ENCODE measurements at regions not wholly inside any gene's neighbourhood (a gene's known extent, or its start where the extent isn't known, plus 50 kb on each side); places are given as distances from the start of the nearest gene placed in this dataset.

- H3K27ac ChIP-seq: no peak overlapping the region
- DNase-seq (no peak), ATAC-seq (ENCODE audit: low FRiP score in 2 of 2) (no peak)
- no peaks in the 10 kb centered on the region for H3K4me1 ChIP-seq
- no peaks in the 10 kb centered on the region for H3K27me3 ChIP-seq
- no peak overlapping the region for H3K4me3 ChIP-seq
- TF ChIP-seq, protein P1, sequence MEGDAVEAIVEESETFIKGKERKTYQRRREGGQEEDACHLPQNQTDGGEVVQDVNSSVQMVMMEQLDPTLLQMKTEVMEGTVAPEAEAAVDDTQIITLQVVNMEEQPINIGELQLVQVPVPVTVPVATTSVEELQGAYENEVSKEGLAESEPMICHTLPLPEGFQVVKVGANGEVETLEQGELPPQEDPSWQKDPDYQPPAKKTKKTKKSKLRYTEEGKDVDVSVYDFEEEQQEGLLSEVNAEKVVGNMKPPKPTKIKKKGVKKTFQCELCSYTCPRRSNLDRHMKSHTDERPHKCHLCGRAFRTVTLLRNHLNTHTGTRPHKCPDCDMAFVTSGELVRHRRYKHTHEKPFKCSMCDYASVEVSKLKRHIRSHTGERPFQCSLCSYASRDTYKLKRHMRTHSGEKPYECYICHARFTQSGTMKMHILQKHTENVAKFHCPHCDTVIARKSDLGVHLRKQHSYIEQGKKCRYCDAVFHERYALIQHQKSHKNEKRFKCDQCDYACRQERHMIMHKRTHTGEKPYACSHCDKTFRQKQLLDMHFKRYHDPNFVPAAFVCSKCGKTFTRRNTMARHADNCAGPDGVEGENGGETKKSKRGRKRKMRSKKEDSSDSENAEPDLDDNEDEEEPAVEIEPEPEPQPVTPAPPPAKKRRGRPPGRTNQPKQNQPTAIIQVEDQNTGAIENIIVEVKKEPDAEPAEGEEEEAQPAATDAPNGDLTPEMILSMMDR (IDR thresholded peaks at IDR 0.05): no peak
- no peak for TF ChIP-seq POLR2AphosphoS5 (IDR thresholded peaks at IDR 0.05)
- no peak for TF ChIP-seq POLR2A (IDR thresholded peaks at IDR 0.05)
- TF ChIP-seq EP300 (IDR thresholded peaks at IDR 0.05): no peak
- WGBS, 2 donors: 64 to 89% methylated on average over 2 of the region's 2 CpGs
- H3K36me3 ChIP-seq: no peaks in the 10 kb centered on the region
- no peaks in the 10 kb centered on the region for H3K9me3 ChIP-seq
These were observed 1892.4 kb downstream of the NCAM2 start for GRCh38 chr21:22890656-22891055.

GRCh38 chr21:22892028-22892427, 1893.8 kb downstream of the NCAM2 start:
- DNase-seq: no peak
- Histone ChIP-seq H3K27me3 (no peaks in the 10 kb centered on the region), H3K4me1 (no peaks in the 10 kb centered on the region), H3K4me3 (no peak overlapping the region), H3K27ac (no peak overlapping the region), H3K36me3 (no peaks in the 10 kb centered on the region), H3K9me3 (no peaks in the 10 kb centered on the region)
- TF ChIP-seq POLR2AphosphoS5 (IDR thresholded peaks at IDR 0.05) (no peak), POLR2A (IDR thresholded peaks at IDR 0.05) (no peak), EP300 (IDR thresholded peaks at IDR 0.05) (no peak)
- TF ChIP-seq, protein P1 (IDR thresholded peaks at IDR 0.05): no peak
- WGBS, 2 donors: 45% methylated on average over 2 of the region's 2 CpGs
- ATAC-seq (ENCODE audit: low FRiP score in 2 of 2): no peak

GRCh38 chr21:22892740-22893139, 1894.5 kb downstream of the NCAM2 start:
- no peaks in the 10 kb centered on the region for H3K4me1 ChIP-seq
- no peaks in the 10 kb centered on the region for H3K36me3 ChIP-seq
- H3K9me3 ChIP-seq: no peaks in the 10 kb centered on the region
- H3K27ac ChIP-seq: no peak overlapping the region
- ATAC-seq (ENCODE audit: low FRiP score in 2 of 2) (no peak), DNase-seq (no peak)
- 85 to 94% methylated on average over 1 of the region's 1 CpG for WGBS, 2 donors
- H3K4me3 ChIP-seq: no peak overlapping the region
- TF ChIP-seq EP300 (IDR thresholded peaks at IDR 0.05): no peak
- TF ChIP-seq POLR2AphosphoS5 (IDR thresholded peaks at IDR 0.05): no peak
- TF ChIP-seq POLR2A (IDR thresholded peaks at IDR 0.05): no peak
- TF ChIP-seq, protein P1 (IDR thresholded peaks at IDR 0.05): no peak
- H3K27me3 ChIP-seq: no peaks in the 10 kb centered on the region

DNA sequence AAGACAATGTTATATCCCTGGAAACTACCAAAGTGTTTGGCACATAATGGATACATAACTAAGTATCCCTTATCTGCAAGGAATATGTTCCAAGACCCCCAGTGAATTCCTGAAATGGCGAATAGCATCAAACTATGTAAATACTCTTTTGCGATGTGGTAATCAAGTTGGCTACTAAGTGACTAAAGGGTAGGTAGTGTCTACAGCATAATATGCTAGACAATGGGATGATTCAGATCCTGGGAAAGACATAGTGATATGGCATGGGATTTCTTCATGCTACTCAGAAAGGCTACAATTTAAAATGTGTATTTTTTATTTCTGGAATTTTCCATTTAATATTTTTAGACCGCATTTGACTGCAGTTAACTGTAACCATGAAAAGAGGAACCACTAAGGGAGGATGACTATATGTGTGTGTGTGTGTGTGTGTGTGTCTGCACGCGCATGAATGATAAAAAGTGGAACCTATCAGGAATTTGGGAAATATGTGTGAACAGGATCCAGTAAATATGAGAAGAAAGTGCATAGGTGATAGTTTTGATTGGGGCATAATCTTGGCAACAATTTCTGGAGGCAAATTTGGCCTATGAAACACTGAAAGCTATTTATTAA, 1899.9 kb downstream of the NCAM2 start:
- 77 to 80% methylated on average over 5 of the region's 5 CpGs for WGBS, 2 donors
- H3K9me3 ChIP-seq: no peaks in the 10 kb centered on the region
- DNase-seq: no peak
- no peak overlapping the region for H3K27ac ChIP-seq
- H3K4me3 ChIP-seq: no peak overlapping the region
- no peaks in the 10 kb centered on the region for H3K4me1 ChIP-seq
- no peaks in the 10 kb centered on the region for H3K27me3 ChIP-seq
- TF ChIP-seq POLR2AphosphoS5 (IDR thresholded peaks at IDR 0.05): no peak
- TF ChIP-seq, protein P1 (IDR thresholded peaks at IDR 0.05): no peak
- no peak for TF ChIP-seq POLR2A (IDR thresholded peaks at IDR 0.05)
- no peak for TF ChIP-seq EP300 (IDR thresholded peaks at IDR 0.05)
- ATAC-seq (ENCODE audit: low FRiP score in 2 of 2): no peak
- no peaks in the 10 kb centered on the region for H3K36me3 ChIP-seq

GRCh38 chr21:22900490-22900889, 1902.3 kb downstream of the NCAM2 start:
- DNase-seq (no peak), ATAC-seq (ENCODE audit: low FRiP score in 2 of 2) (no peak)
- no peaks in the 10 kb centered on the region for H3K36me3 ChIP-seq
- no peaks in the 10 kb centered on the region for H3K4me1 ChIP-seq
- WGBS, 2 donors: 12 to 13% methylated on average over 2 of the region's 2 CpGs
- no peak overlapping the region for H3K4me3 ChIP-seq
- H3K27me3 ChIP-seq: no peaks in the 10 kb centered on the region
- H3K9me3 ChIP-seq: no peaks in the 10 kb centered on the region
- H3K27ac ChIP-seq: no peak overlapping the region
- TF ChIP-seq POLR2A (IDR thresholded peaks at IDR 0.05) (no peak), POLR2AphosphoS5 (IDR thresholded peaks at IDR 0.05) (no peak), EP300 (IDR thresholded peaks at IDR 0.05) (no peak)
- TF ChIP-seq, protein P1 (IDR thresholded peaks at IDR 0.05): no peak

Data from upper lobe of left lung (tissue), 6 donors.